HUES64 (cell line): ENCODE measurements at regions not wholly inside any gene's neighbourhood (a gene's known extent, or its start where the extent isn't known, plus 50 kb on each side); places are given as distances from the start of the nearest gene placed in this dataset.
A peak's percentile ranks its signal among the peaks of the same experiment; 100 is the strongest.
"Not testable (repeated sequence)": the region's sequence is repeated elsewhere in the genome, so short reads cannot be mapped to it uniquely, and the experiment has no call there.

Experiments used
- H3K27ac ChIP-seq: 2 replicates; pipeline ENCODE4 v1.7.0; 2013; ENCODE audit warnings: low read depth, low read length, inconsistent platforms
- H3K27me3 ChIP-seq: 2 replicates; pipeline ENCODE4 v1.6.1; 2013; ENCODE audit warnings: mild to moderate bottlenecking, low read length; ENCODE audit not compliant: insufficient read depth
- H3K36me3 ChIP-seq: 2 replicates; pipeline ENCODE4 v1.6.1; 2013; ENCODE audit warnings: mild to moderate bottlenecking, low read length; ENCODE audit not compliant: insufficient read depth
- H3K4me1 ChIP-seq: 2 replicates; pipeline ENCODE4 v1.6.1; 2013; ENCODE audit warnings: mild to moderate bottlenecking, low read length, moderate library complexity; ENCODE audit not compliant: insufficient read depth
- H3K4me3 ChIP-seq: 2 replicates; pipeline ENCODE4 v1.5.1; 2013; ENCODE audit warnings: mild to moderate bottlenecking, low read length, moderate library complexity
- H3K9ac ChIP-seq: 2 replicates; pipeline ENCODE4 v1.6.1; 2013; ENCODE audit warnings: mild to moderate bottlenecking, low read depth, low read length
- H3K9me3 ChIP-seq: 2 replicates; pipeline ENCODE4 v1.6.1; 2013; ENCODE audit warnings: low read depth, low read length; ENCODE audit not compliant: insufficient read depth
- WGBS: fragments of 150-250, 120-280 bp; methylation state at CpG from one replicate; pipeline ENCODE4 v1.1.7; 2013; ENCODE audit warnings: missing lambda C conversion rate; 5-methylcytosine and 5-hydroxymethylcytosine counted together

DNA sequence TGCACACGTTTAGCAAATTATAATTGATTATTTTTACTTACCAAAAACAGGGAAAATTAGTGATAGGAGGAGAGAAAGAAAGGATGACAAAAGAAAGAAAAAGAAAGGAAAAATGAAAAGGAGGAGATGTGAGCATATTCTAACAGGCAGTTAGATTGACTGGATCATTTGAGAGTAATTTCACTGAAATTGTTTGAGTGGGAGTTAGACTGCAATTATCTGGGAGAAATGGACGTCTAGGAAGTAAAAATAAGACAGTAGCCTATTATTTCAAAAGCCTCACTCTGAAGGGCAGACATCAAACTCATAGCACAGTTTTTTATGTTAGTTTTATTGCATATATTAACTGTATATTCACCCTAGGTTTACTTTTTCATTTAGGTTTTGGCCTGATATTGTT, 272.8 kb upstream of the POU1F1 start:
- WGBS, result 100% methylated on average over 1 of the region's 2 CpGs

DNA sequence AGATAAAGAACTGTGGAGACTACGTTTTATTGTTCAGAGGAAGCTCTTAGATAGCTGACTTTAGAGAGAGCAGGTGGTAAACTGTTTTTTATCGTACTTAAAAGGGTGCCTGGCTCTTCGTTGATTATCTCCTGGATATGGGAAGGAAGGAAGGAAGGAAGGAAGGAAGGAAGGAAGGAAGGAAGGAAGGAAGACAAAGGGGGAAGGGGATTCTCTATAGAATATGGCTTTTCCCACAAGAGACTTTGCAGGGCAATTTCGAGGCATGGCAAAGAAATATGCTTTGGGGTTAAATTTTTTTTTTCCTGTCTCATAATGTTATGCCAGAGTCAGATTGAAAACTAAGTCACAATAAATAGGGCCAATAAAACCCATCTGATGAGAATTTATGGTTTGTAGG, 271.9 kb upstream of the POU1F1 start:
- H3K9me3 ChIP-seq, result peaks cover 11% of the 10 kb centered on the region
- H3K27ac ChIP-seq, result no peak overlapping the region
- H3K27me3 ChIP-seq, result no peaks in the 10 kb centered on the region
- H3K4me3 ChIP-seq, result no peak overlapping the region
- no peaks in the 10 kb centered on the region for H3K4me1 ChIP-seq
- H3K9ac ChIP-seq, result no peak overlapping the region
- no peaks in the 10 kb centered on the region; the same call in 1 of the 2 replicates for H3K36me3 ChIP-seq
- WGBS, result 92% methylated on average over 4 of the region's 4 CpGs

More for the DNA sequence above, 272.8 kb upstream of the POU1F1 start:
- Histone ChIP-seq H3K36me3 (no peaks in the 10 kb centered on the region; the same call in 1 of the 2 replicates), H3K4me1 (no peaks in the 10 kb centered on the region), H3K27ac (no peak overlapping the region), H3K9ac (no peak overlapping the region), H3K9me3 (peaks cover 2% of the 10 kb centered on the region; the same call in 1 of the 2 replicates), H3K27me3 (no peaks in the 10 kb centered on the region), H3K4me3 (no peak overlapping the region)

DNA sequence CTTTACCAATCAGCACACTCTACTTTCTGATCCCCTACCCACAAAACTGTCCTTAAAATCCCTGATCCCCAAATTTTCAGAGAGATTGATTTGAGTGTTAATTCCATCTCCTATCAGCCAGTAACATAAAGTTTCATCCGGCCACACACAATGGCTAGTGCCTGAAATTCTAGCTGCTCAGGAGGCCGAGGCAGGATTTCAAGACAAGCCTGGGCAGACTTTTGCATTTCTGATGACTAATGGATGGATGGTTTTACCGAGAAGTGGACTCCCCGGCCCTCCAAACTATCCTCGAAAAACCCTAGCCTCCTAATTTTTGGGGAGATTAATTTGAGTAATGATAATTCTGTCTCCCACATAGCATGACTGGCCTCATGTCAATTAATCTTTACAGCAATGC, 269.8 kb upstream of the POU1F1 start:
- H3K27me3 ChIP-seq, result no peaks in the 10 kb centered on the region
- H3K4me3 ChIP-seq, result no peak overlapping the region
- peaks cover 11% of the 10 kb centered on the region for H3K9me3 ChIP-seq
- no peaks in the 10 kb centered on the region; the same call in 1 of the 2 replicates for H3K36me3 ChIP-seq
- no peak overlapping the region for H3K9ac ChIP-seq
- H3K4me1 ChIP-seq, result no peaks in the 10 kb centered on the region
- 95% methylated on average over 4 of the region's 5 CpGs for WGBS
- no peak overlapping the region for H3K27ac ChIP-seq

DNA sequence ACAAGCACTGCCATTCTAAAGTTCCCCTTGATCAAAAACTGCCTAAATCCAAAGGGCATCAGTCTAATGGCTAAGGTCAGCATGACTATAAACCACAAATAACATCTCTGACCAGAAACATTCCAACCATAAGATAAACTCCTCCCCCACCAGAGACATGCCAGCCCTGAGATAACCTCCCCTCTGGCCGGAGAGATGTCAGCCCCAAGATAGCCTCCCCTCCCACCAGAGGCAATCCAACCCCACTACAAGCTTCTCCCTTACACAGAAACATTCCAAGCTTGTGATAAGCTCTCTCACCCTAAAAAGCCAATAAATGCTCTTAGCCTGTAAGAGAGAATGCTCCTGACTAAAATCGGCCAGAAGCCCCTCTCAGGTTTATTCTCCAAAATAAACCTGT, 267.0 kb upstream of the POU1F1 start:
- not testable (repeated sequence) for H3K36me3 ChIP-seq, H3K9ac ChIP-seq, H3K4me3 ChIP-seq, H3K27ac ChIP-seq, H3K27me3 ChIP-seq, H3K4me1 ChIP-seq
- 88% methylated on average over 2 of the region's 2 CpGs for WGBS
- peaks cover 11% of the 10 kb centered on the region for H3K9me3 ChIP-seq

DNA sequence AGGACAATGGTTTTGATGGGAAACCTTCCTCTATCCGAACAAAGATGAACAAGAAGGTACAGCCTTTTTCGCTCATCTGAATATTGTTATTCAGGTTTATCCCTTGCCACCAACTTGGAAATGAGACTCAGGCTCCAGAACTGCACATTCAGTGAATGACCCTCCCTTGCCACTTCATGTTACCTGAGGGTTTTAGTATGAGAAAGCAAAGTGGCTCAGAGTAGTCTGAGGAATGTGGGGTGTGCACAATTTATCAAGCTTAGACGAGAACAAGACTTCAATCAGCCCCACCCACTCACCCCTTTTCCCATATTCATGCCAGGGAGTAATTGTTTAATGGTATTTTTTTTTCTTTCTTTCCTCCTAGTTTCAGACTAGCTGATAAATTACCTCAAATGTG, 265.3 kb upstream of the POU1F1 start:
- H3K4me3 ChIP-seq, result no peak overlapping the region
- no peak overlapping the region for H3K27ac ChIP-seq
- no peaks in the 10 kb centered on the region for H3K4me1 ChIP-seq
- H3K27me3 ChIP-seq, result no peaks in the 10 kb centered on the region
- H3K9ac ChIP-seq, result no peak overlapping the region
- no peaks in the 10 kb centered on the region; the same call in 1 of the 2 replicates for H3K36me3 ChIP-seq
- H3K9me3 ChIP-seq, result peaks cover 11% of the 10 kb centered on the region
- 92% methylated on average over 2 of the region's 3 CpGs for WGBS

DNA sequence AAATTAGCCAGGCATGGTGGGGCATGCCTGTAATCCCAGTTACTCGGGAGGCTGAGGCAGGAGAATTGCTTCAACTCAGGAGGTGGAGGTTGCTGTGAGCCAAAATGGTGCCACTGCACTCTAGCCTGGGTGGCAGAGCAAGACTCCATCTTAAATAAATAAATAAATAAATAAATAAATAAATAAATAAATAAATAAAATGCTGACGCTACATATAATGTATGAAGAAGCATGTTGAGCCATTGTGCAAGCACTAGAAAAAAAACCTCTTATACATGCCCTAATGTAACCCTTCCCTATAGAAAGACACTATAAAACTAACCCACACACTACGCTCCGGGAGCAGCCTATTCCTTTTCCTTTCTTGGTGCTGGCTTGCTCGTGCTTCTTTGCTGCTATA, 262.3 kb upstream of the POU1F1 start:
- WGBS, result 95% methylated on average over 5 of the region's 5 CpGs
- H3K4me1 ChIP-seq, H3K27me3 ChIP-seq, H3K36me3 ChIP-seq, H3K9ac ChIP-seq, H3K4me3 ChIP-seq, H3K27ac ChIP-seq, H3K9me3 ChIP-seq: not testable (repeated sequence)

DNA sequence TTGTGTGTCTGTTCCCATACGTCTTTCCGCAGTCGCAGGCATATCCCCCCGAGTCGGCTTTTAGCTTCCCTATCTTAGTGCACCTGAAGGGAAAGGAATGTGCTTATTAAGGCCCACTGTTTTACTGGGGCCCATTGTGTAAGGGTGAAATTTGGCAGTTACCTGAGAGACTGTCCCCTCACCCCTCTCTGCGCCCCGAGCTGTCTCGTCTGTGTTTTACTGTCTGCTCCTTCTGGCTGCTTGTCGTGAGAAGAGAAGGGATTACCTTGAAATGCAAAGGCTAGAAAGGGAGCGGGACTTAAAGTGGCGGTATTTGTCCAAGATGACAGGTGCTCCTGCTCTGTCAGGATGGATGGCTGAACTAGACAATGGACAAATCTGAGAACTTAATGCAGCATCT, 233.0 kb upstream of the POU1F1 start:
- Histone ChIP-seq H3K27me3 (no peaks in the 10 kb centered on the region), H3K4me3 (0 out of 2 replicates have a peak overlapping the region, but pooled peaks have one; percentile 26), H3K27ac (no peak overlapping the region), H3K36me3 (no peaks in the 10 kb centered on the region), H3K9me3 (no peaks in the 10 kb centered on the region), H3K4me1 (no peaks in the 10 kb centered on the region), H3K9ac (no peak overlapping the region)
- 66% methylated on average over 11 of the region's 11 CpGs for WGBS

DNA sequence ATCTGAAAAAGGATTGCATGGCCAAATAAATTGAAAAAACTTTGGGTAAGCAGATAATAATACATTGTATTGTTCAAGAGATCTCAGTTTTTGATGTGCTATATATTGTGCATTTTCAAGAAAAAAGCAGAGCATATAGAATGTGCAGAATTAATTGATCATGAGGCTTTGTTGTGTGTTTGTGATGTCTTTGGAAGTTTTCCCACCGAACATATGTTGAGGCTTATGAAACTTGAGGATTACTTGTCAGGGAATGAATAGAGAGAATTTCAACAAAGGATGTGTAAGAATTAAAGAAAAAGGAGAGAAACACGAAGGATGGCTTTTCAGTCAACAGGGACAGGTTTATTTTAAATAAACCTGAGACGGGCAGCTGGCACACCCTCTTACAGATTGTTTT, 232.5 kb upstream of the POU1F1 start:
- 80% methylated on average over 3 of the region's 3 CpGs for WGBS
- Histone ChIP-seq H3K4me3 (no peak overlapping the region), H3K4me1 (no peaks in the 10 kb centered on the region), H3K36me3 (no peaks in the 10 kb centered on the region), H3K27ac (no peak overlapping the region), H3K9ac (no peak overlapping the region), H3K9me3 (no peaks in the 10 kb centered on the region), H3K27me3 (no peaks in the 10 kb centered on the region)

DNA sequence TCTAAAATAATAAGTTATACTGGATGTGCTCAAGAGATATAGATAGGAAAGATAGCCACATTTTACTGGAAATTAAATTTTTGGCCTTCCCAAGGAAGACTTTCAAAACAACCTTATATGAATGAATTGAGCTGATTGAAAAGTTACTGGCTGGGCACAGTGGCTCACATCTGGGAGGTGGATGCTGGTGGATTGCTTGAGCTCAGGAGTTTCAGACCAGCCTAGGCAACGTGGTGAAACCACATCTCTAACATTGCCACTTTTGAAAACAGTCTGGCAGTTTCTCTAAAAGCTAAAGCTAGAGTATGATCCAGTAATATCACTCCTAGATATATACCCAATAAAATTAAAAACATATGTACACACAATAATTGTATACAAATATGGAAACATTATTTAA, 231.4 kb upstream of the POU1F1 start:
- H3K27ac ChIP-seq, result no peak overlapping the region
- H3K4me1 ChIP-seq, result no peaks in the 10 kb centered on the region
- no peaks in the 10 kb centered on the region for H3K9me3 ChIP-seq
- H3K27me3 ChIP-seq, result no peaks in the 10 kb centered on the region
- no peaks in the 10 kb centered on the region for H3K36me3 ChIP-seq
- WGBS, result 57% methylated on average over 1 of the region's 1 CpG
- no peak overlapping the region for H3K9ac ChIP-seq
- no peak overlapping the region for H3K4me3 ChIP-seq

DNA sequence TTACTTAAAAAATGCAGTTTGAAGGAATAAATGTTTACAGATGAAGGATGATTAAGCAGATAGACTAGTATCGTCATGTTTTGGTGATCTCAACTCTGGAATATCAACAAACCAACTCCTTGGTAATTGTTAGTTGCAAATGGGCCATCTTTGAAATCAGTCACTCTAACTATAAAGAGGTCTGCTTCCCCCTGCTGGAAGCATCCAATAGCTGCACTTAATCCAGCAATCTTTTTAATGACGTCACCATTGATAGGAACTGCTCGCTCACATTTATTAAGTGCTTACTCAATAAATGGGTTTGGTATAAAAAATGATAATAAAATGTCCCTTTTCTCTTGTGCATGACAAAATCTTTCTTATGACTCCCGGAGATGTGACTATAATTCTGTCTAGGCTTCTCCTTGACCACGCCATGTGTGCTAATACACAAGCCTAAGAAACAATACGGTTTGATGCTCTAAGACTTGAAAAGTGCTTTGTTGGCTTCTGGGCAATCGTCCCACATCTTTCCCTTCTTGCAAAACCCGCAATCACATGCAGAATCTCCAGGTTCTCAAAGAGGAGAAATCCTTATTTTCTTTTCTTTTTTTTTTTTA, 227.6 kb upstream of the POU1F1 start:
- WGBS, result 73% methylated on average over 6 of the region's 8 CpGs
- Histone ChIP-seq H3K9me3 (no peaks in the 10 kb centered on the region), H3K4me1 (no peaks in the 10 kb centered on the region), H3K27me3 (no peaks in the 10 kb centered on the region), H3K27ac (no peak overlapping the region), H3K4me3 (no peak overlapping the region), H3K9ac (no peak overlapping the region), H3K36me3 (no peaks in the 10 kb centered on the region)

DNA sequence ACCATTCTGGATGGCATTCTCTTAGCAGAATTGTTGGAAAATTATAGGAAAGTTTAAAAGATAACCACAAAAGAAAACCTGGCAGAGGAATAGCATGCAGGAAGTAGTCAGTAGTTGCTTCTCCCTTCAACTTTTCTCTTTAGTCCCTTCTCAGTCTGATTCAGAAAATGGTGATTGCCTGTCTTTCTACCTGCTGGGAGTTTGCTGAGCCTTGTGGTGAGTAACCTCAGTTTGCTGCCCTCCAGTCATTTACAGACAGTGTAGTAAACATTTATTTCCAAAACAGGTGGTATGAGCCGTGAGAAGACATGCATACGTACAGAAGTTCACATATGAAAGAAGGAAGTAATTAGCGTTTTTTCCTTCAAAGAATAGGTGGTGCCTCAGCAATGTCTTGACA, 224.7 kb upstream of the POU1F1 start:
- WGBS, result 76% methylated on average over 3 of the region's 3 CpGs

More for the DNA sequence above, 224.7 kb upstream of the POU1F1 start:
- Histone ChIP-seq H3K36me3 (no peaks in the 10 kb centered on the region), H3K4me3 (no peak overlapping the region), H3K27me3 (no peaks in the 10 kb centered on the region), H3K9me3 (no peaks in the 10 kb centered on the region), H3K27ac (no peak overlapping the region), H3K4me1 (no peaks in the 10 kb centered on the region), H3K9ac (no peak overlapping the region)
